HEK293T (cell line): ENCODE measurements at regions not wholly inside any gene's neighbourhood (a gene's known extent, or its start where the extent isn't known, plus 50 kb on each side); places are given as distances from the start of the nearest gene placed in this dataset.
"Not testable (repeated sequence)": the region's sequence is repeated elsewhere in the genome, so short reads cannot be mapped to it uniquely, and the experiment has no call there.

ENCODE experiments used
- CTCF ChIA-PET: fragments of 350-600 bp; formaldehyde crosslinking; extraction: SDS; loops from one replicate; lab custom pipeline; 2021; ENCODE audit warnings: antibody characterized with exemption, inconsistent platforms; lab: Yijun Ruan, JAX
- POLR2A ChIA-PET: fragments of 350-600 bp; formaldehyde crosslinking; extraction: SDS; loops from one replicate; lab custom pipeline; 2020; ENCODE audit warnings: antibody characterized with exemption, inconsistent platforms; lab: Yijun Ruan, JAX
- DNase-seq: peaks from one replicate; pipeline ENCODE4 v3.0.0; 2012; ENCODE audit warnings: mixed read lengths; ENCODE audit errors: extremely low spot score
- ARNT ChIP-seq: fragments of 450-650 bp; IDR thresholded peaks from 2 replicates; pipeline ENCODE4 v1.6.1; 2017; ENCODE audit warnings: mild to moderate bottlenecking
- BHLHE40 ChIP-seq: fragments of 450-650 bp; IDR thresholded peaks from 2 replicates; pipeline ENCODE4 v1.6.1; 2016; ENCODE audit warnings: mild to moderate bottlenecking, moderate library complexity, borderline replicate concordance
- CTBP1 ChIP-seq: fragments of 450-650 bp; IDR thresholded peaks from 2 replicates; pipeline ENCODE4 v1.6.1; 2016; ENCODE audit warnings: borderline replicate concordance
- ELF4 ChIP-seq: fragments of 450-650 bp; IDR thresholded peaks from 2 replicates; pipeline ENCODE4 v1.6.1; 2017; ENCODE audit warnings: antibody characterized with exemption
- FOXA1 ChIP-seq: fragments of 450-650 bp; IDR thresholded peaks from 2 replicates; pipeline ENCODE4 v1.6.1; 2016; ENCODE audit warnings: mild to moderate bottlenecking
- FOXK2 ChIP-seq: fragments of 450-650 bp; IDR thresholded peaks from 2 replicates; pipeline ENCODE4 v1.6.1; 2016; ENCODE audit warnings: mild to moderate bottlenecking
- FOXM1 ChIP-seq: fragments of 450-650 bp; IDR thresholded peaks from 2 replicates; pipeline ENCODE4 v1.6.1; 2017; ENCODE audit warnings: mild to moderate bottlenecking, borderline replicate concordance
- HDGF ChIP-seq: fragments of 450-650 bp; IDR thresholded peaks from 2 replicates; pipeline ENCODE4 v1.6.1; 2017; ENCODE audit warnings: antibody characterized with exemption, borderline replicate concordance
- L3MBTL2 ChIP-seq: fragments of 450-650 bp; conservative IDR thresholded peaks from 2 replicates; pipeline ENCODE4 v1.6.1; 2016; ENCODE audit warnings: mild to moderate bottlenecking
- LEF1 ChIP-seq: fragments of 450-650 bp; IDR thresholded peaks from 2 replicates; pipeline ENCODE4 v1.6.1; 2017; ENCODE audit warnings: mild to moderate bottlenecking, borderline replicate concordance
- NFRKB ChIP-seq: fragments of 450-650 bp; IDR thresholded peaks from 2 replicates; pipeline ENCODE4 v1.6.1; 2016; ENCODE audit warnings: mild to moderate bottlenecking, moderate library complexity
- PKNOX1 ChIP-seq: fragments of 450-650 bp; IDR thresholded peaks from 2 replicates; pipeline ENCODE4 v1.6.1; 2016
- SP1 ChIP-seq: fragments of 450-650 bp; IDR thresholded peaks from 2 replicates; pipeline ENCODE4 v1.6.1; 2017
- SUZ12 ChIP-seq: fragments of 450-650 bp; IDR thresholded peaks from 2 replicates; pipeline ENCODE4 v1.6.1; 2016; ENCODE audit warnings: mild to moderate bottlenecking
- TARDBP ChIP-seq: fragments of 450-650 bp; IDR thresholded peaks from 2 replicates; pipeline ENCODE4 v1.6.1; 2016
- ZNF384 ChIP-seq: fragments of 450-650 bp; IDR thresholded peaks from 2 replicates; pipeline ENCODE4 v1.6.1; 2016

GRCh38 chr2:226286916-226287315 is 512.7 kb downstream of the IRS1 start:
- CTCF ChIA-PET: no interaction called here
- TF ChIP-seq CTBP1 (no peak), ZNF384 (no peak), SP1 (no peak), FOXK2 (no peak), L3MBTL2 (no peak), TARDBP (no peak)
- no peak for DNase-seq
- POLR2A ChIA-PET: no interaction called here

- DNase-seq: no peak
- ChIA-PET POLR2A (no interaction called here), CTCF (no interaction called here)
- no peak for TF ChIP-seq SUZ12
- TF ChIP-seq FOXA1: no peak
- TF ChIP-seq LEF1: no peak
- no peak for TF ChIP-seq FOXK2
- TF ChIP-seq CTBP1: no peak
- TF ChIP-seq FOXM1: no peak
- no peak for TF ChIP-seq ARNT
- TF ChIP-seq L3MBTL2: no peak
- TF ChIP-seq SP1: no peak
- no peak for TF ChIP-seq TARDBP
Measured at GRCh38 chr2:226283796-226284195, 515.8 kb downstream of the IRS1 start.

GRCh38 chr2:226282151-226282550 is 517.5 kb downstream of the IRS1 start:
- TF ChIP-seq FOXA1: no peak
- TF ChIP-seq LEF1: no peak
- TF ChIP-seq ZNF384: no peak
- no peak for TF ChIP-seq PKNOX1
- no peak for TF ChIP-seq ARNT
- no peak for TF ChIP-seq SUZ12
- TF ChIP-seq CTBP1: no peak
- no peak for TF ChIP-seq FOXM1
- TF ChIP-seq ELF4: no peak
- TF ChIP-seq HDGF: no peak
- TF ChIP-seq L3MBTL2: no peak
- ChIA-PET POLR2A (no interaction called here), CTCF (no interaction called here)
- DNase-seq: no peak

- CTCF ChIA-PET, DNase-seq, POLR2A ChIA-PET: not testable (repeated sequence)
Measured at GRCh38 chr2:226280136-226280535, 519.5 kb downstream of the IRS1 start.

- TF ChIP-seq ZNF384: no peak
- no peak for TF ChIP-seq FOXA1
- TF ChIP-seq NFRKB: no peak
- no peak for TF ChIP-seq ARNT
- TF ChIP-seq CTBP1: no peak
- no peak for TF ChIP-seq ELF4
- TF ChIP-seq FOXK2: no peak
- no peak for TF ChIP-seq LEF1
- TF ChIP-seq SP1: no peak
- no peak for TF ChIP-seq PKNOX1
- TF ChIP-seq TARDBP: no peak
- TF ChIP-seq HDGF: no peak
- TF ChIP-seq FOXM1: no peak
- TF ChIP-seq L3MBTL2: no peak
- no peak for TF ChIP-seq BHLHE40
- no peak for TF ChIP-seq SUZ12
- CTCF ChIA-PET: interaction anchor here (0.5 kb wide), 1 partner anchor 498 kb away, joined by 3 read pairs; no protein-coding TSS in a partner anchor
- POLR2A ChIA-PET: no interaction called here
- no peak for DNase-seq
Measured at GRCh38 chr2:226275215-226275614, 524.4 kb downstream of the IRS1 start.

GRCh38 chr2:226274143-226274542 is 525.5 kb downstream of the IRS1 start:
- TF ChIP-seq FOXM1: no peak
- TF ChIP-seq ARNT: no peak
- TF ChIP-seq FOXK2: no peak
- TF ChIP-seq NFRKB: no peak
- no peak for TF ChIP-seq SUZ12
- no peak for TF ChIP-seq ELF4
- TF ChIP-seq FOXA1: no peak
- TF ChIP-seq PKNOX1: no peak
- TF ChIP-seq SP1: no peak
- no peak for TF ChIP-seq L3MBTL2
- TF ChIP-seq TARDBP: no peak
- no peak for TF ChIP-seq LEF1
- TF ChIP-seq HDGF: no peak
- no peak for TF ChIP-seq CTBP1
- TF ChIP-seq ZNF384: no peak
- TF ChIP-seq BHLHE40: no peak
- no peak for DNase-seq
- ChIA-PET CTCF (no interaction called here), POLR2A (no interaction called here)

- POLR2A ChIA-PET: no interaction called here
- CTCF ChIA-PET: no interaction called here
- DNase-seq: no peak
- TF ChIP-seq FOXA1 (no peak), LEF1 (no peak), ELF4 (no peak)
Measured at GRCh38 chr2:226273440-226273839, 526.2 kb downstream of the IRS1 start.
